Memory B cell (primary cell): ENCODE measurements at regions not wholly inside any gene's neighbourhood (a gene's known extent, or its start where the extent isn't known, plus 50 kb on each side); places are given as distances from the start of the nearest gene placed in this dataset.
A peak's percentile ranks its signal among the peaks of the same experiment; 100 is the strongest.

Source experiments
- ATAC-seq: fragments of 150-1000 bp; cut with Tn5 transposase; 2 replicates; pipeline ENCODE4 v1.10.0; 2021; ENCODE audit warnings: low read depth, mild to moderate bottlenecking, moderate library complexity
- DNase-seq, 2 donors: peaks; one replicate each; pipeline ENCODE4 v3.0.0; 2022; ENCODE audit warnings: low spot score in 2 of 2
- H3K27ac Mint-ChIP-seq: one replicate; pipeline ENCODE4 v1.8.0; 2022; ENCODE audit warnings: mild to moderate bottlenecking, moderate library complexity, mixed read lengths
- H3K27me3 Mint-ChIP-seq: one replicate; pipeline ENCODE4 v1.8.0; 2022; ENCODE audit warnings: mixed read lengths
- H3K36me3 Mint-ChIP-seq: one replicate; pipeline ENCODE4 v1.8.0; 2022; ENCODE audit warnings: mild to moderate bottlenecking, mixed read lengths
- H3K4me1 Mint-ChIP-seq: one replicate; pipeline ENCODE4 v1.8.0; 2022; ENCODE audit warnings: mixed read lengths
- H3K4me3 Mint-ChIP-seq: one replicate; pipeline ENCODE4 v1.8.0; 2022; ENCODE audit warnings: mild to moderate bottlenecking, moderate library complexity, mixed read lengths
- H3K9me3 Mint-ChIP-seq: one replicate; pipeline ENCODE4 v1.8.0; 2022; ENCODE audit warnings: mixed read lengths

GRCh38 chr20:40806929-40807820 lies 118.1 kb upstream of the MAFB start:
- H3K9me3 Mint-ChIP-seq: no peaks in the 10 kb centered on the region
- no peaks in the 10 kb centered on the region for H3K36me3 Mint-ChIP-seq
- H3K4me1 Mint-ChIP-seq: no peaks in the 10 kb centered on the region

DNA sequence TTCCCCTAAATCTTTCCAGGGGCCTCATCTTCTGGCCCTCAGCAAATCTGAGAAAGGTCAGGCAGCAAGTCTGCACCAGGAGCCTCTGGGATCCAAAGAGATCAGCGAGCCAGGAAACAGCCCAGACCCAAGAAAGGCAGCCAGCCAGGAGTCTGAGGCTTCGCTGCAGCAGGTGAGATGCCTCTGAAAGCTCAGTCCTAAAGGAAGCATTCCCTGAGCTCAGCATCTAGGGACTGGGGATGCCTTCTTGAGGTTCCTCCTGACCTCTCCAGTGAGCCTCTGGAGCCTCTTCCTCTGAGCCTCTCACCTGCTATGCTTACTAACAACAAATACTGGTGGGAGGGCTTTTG lies 118.8 kb upstream of the MAFB start:
- DNase-seq (no peak), ATAC-seq (no peak)
- Mint-ChIP-seq H3K27me3 (peaks cover 17% of the 10 kb centered on the region), H3K36me3 (no peaks in the 10 kb centered on the region), H3K9me3 (no peaks in the 10 kb centered on the region), H3K27ac (no peak overlapping the region), H3K4me3 (no peak overlapping the region), H3K4me1 (no peaks in the 10 kb centered on the region)

More at GRCh38 chr20:40806929-40807820, 118.1 kb upstream of the MAFB start:
- H3K27ac Mint-ChIP-seq: no peak overlapping the region
- peaks cover 14% of the 10 kb centered on the region for H3K27me3 Mint-ChIP-seq
- DNase-seq (no peak), ATAC-seq (no peak)
- H3K4me3 Mint-ChIP-seq: no peak overlapping the region

- no peak overlapping the region for H3K4me3 Mint-ChIP-seq
- no peaks in the 10 kb centered on the region for H3K9me3 Mint-ChIP-seq
- no peak for ATAC-seq
- H3K27me3 Mint-ChIP-seq: peaks cover 17% of the 10 kb centered on the region
- no peak for DNase-seq
- no peak overlapping the region for H3K27ac Mint-ChIP-seq
- no peaks in the 10 kb centered on the region for H3K4me1 Mint-ChIP-seq
- H3K36me3 Mint-ChIP-seq: no peaks in the 10 kb centered on the region
Observed at GRCh38 chr20:40808936-40809335, 119.9 kb upstream of the MAFB start.

DNA sequence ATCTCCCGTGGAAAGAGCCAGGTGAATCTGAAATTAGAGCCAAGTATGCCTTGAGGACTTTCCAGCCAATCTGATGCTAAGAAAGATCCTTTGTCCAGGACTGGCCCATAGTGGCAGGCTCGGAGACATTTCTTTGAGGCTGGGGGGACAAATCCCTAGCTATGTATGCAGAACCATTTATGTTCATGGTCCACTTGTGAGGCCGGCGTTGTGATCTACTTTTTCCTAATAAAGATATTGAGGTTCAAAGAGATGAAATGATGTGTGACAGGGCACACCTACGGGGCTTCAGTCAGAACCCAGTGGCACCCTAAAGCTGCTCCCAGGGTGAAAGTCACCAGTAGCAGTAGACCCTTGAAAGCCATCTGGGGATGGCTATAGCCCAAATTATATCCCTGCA lies 120.3 kb upstream of the MAFB start:
- no peaks in the 10 kb centered on the region for H3K9me3 Mint-ChIP-seq
- no peak overlapping the region for H3K27ac Mint-ChIP-seq
- no peak overlapping the region for H3K4me3 Mint-ChIP-seq
- ATAC-seq (no peak), DNase-seq (no peak)
- no peaks in the 10 kb centered on the region for H3K4me1 Mint-ChIP-seq
- H3K36me3 Mint-ChIP-seq: no peaks in the 10 kb centered on the region
- H3K27me3 Mint-ChIP-seq: peaks cover 16% of the 10 kb centered on the region

DNA sequence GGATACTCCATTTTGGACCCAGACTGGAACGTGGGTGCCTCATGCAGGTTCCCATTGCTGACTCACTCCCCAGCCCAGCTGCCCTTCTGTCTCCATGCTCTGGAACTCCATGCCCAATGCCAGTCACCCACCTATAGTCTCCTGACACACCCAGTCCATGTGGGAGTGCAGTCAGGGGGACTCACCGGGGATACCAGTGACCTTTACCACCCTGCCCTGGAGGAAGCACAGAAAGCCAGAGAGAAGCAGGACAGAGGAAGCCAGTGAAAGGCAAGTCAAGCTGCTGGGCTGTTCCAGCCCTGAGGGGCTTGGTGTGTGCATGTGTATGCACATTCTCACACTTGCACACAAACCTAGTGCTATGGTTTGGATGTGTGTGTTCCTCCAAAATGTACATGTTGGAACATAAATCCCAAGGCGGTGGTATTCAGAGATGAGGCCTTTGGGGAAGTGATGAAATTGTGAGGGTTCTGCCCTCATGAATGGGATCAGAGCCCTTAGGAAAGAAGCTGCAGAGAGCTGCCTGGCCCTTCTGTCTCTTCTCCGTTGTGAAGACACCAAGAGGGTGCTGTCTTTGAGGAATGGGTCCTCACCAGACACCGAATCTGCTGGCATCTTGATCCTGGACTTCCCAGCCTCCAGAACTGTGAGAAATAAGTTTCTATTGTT lies 121.4 kb upstream of the MAFB start:
- H3K36me3 Mint-ChIP-seq: no peaks in the 10 kb centered on the region
- no peaks in the 10 kb centered on the region for H3K4me1 Mint-ChIP-seq
- ATAC-seq: no peak
- DNase-seq: no peak
- H3K4me3 Mint-ChIP-seq: no peak overlapping the region
- peak overlapping the region; percentile 19 for H3K27ac Mint-ChIP-seq
- H3K9me3 Mint-ChIP-seq: no peaks in the 10 kb centered on the region
- peaks cover 14% of the 10 kb centered on the region for H3K27me3 Mint-ChIP-seq

DNA sequence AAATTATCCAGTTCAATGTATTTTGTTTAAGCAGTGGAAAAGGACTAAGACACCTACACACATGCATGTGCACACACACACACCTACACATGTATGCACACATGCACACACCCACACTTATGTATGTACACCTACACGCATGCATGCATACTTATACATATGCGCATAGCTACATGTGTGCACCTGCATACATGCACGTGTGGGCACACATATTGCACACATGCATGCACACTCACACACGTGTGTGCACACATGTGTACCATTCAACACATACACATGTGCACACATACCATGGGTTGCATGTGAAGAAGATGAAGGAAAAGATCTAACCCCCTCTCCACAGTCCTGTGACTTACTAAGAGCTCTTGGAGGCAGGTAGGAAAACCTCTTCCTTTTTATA lies 122.0 kb upstream of the MAFB start:
- Mint-ChIP-seq H3K4me3 (no peak overlapping the region), H3K36me3 (no peaks in the 10 kb centered on the region), H3K27ac (no peak overlapping the region), H3K27me3 (peaks cover 10% of the 10 kb centered on the region), H3K4me1 (no peaks in the 10 kb centered on the region), H3K9me3 (no peaks in the 10 kb centered on the region)
- ATAC-seq (no peak), DNase-seq (no peak)

DNA sequence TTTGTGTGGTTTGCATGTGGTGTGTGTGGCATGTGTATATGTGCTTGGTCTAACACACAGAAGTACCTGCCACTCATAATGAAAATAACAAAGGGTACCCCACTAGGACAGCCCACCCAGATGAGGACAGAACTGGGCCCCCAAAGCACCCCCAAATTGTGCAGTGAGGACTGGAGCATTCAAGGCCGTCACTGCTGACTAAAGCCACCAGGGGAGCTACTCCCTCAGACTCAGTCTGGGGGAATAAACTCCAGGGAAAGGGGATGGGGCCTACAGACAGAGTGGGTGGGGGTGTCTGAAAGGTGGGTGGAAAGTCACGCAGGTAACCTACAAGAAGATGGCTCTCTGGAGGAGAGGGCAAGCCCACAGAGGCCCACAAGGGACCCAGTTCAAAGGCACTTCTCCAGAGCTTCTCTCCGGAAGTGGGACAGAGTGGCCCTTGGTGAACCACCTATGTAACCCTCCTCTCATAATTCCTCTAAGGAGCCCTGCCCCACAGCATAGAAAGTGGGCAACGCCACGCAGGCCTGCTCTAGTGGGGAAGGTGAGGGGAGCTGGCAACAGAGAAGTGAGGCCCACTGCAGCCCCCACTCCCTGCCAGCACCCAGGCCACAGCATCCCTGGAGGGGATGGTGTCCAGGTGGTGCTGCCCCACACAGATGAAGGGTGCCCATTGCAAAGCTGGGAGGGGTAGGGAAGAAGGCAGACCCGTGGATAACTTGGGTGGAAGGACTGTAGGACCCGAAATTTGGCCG lies 122.8 kb upstream of the MAFB start:
- H3K27ac Mint-ChIP-seq: no peak overlapping the region
- ATAC-seq: no peak
- no peak for DNase-seq

GRCh38 chr20:40812415-40812925 lies 123.4 kb upstream of the MAFB start:
- no peak overlapping the region for H3K27ac Mint-ChIP-seq
- no peaks in the 10 kb centered on the region for H3K9me3 Mint-ChIP-seq
- H3K4me1 Mint-ChIP-seq: no peaks in the 10 kb centered on the region
- ATAC-seq (no peak), DNase-seq (no peak)
- H3K36me3 Mint-ChIP-seq: no peaks in the 10 kb centered on the region
- H3K27me3 Mint-ChIP-seq: peaks cover 10% of the 10 kb centered on the region
- no peak overlapping the region for H3K4me3 Mint-ChIP-seq

More for the DNA sequence above, 122.8 kb upstream of the MAFB start:
- peaks cover 10% of the 10 kb centered on the region for H3K27me3 Mint-ChIP-seq
- no peaks in the 10 kb centered on the region for H3K9me3 Mint-ChIP-seq
- no peak overlapping the region for H3K4me3 Mint-ChIP-seq
- no peaks in the 10 kb centered on the region for H3K4me1 Mint-ChIP-seq
- H3K36me3 Mint-ChIP-seq: no peaks in the 10 kb centered on the region

DNA sequence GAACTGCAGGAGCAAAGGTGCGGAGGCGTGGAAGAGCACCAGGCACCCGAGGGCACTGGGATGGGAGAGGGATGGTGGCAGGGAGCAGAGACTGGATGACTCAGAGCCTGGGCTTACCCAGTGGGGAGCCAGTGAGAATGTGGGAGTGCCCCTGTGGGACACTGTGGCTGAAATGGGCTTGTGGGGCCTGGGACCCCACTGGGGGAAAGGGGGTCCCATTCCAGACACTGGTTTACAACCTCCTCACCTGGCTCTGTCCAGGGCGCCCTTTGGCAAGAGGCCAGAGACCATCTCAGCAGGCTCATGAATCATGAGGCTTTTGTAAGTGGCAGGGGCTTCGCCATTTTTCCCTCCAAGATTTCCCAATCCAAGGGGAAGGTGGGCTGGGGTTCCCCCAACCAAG lies 124.0 kb upstream of the MAFB start:
- H3K36me3 Mint-ChIP-seq: no peaks in the 10 kb centered on the region
- no peak overlapping the region for H3K27ac Mint-ChIP-seq
- ATAC-seq (no peak), DNase-seq (no peak)
- H3K9me3 Mint-ChIP-seq: no peaks in the 10 kb centered on the region
- no peaks in the 10 kb centered on the region for H3K4me1 Mint-ChIP-seq
- no peak overlapping the region for H3K4me3 Mint-ChIP-seq
- H3K27me3 Mint-ChIP-seq: peaks cover 10% of the 10 kb centered on the region

- H3K4me3 Mint-ChIP-seq: no peak overlapping the region
- H3K9me3 Mint-ChIP-seq: no peaks in the 10 kb centered on the region
- peaks cover 9% of the 10 kb centered on the region for H3K27me3 Mint-ChIP-seq
- ATAC-seq (no peak), DNase-seq (no peak)
- H3K27ac Mint-ChIP-seq: peak overlapping the region; percentile 0
- no peaks in the 10 kb centered on the region for H3K4me1 Mint-ChIP-seq
- no peaks in the 10 kb centered on the region for H3K36me3 Mint-ChIP-seq
Observed at GRCh38 chr20:40813708-40814630, 124.9 kb upstream of the MAFB start.

GRCh38 chr20:40814631-40814960 lies 125.6 kb upstream of the MAFB start:
- ATAC-seq (no peak), DNase-seq (no peak)
- Mint-ChIP-seq H3K27ac (no peak overlapping the region), H3K4me1 (no peaks in the 10 kb centered on the region), H3K9me3 (no peaks in the 10 kb centered on the region), H3K27me3 (peaks cover 9% of the 10 kb centered on the region), H3K4me3 (no peak overlapping the region), H3K36me3 (no peaks in the 10 kb centered on the region)

- no peak for ATAC-seq
- Mint-ChIP-seq H3K4me1 (no peaks in the 10 kb centered on the region), H3K9me3 (no peaks in the 10 kb centered on the region), H3K4me3 (no peak overlapping the region), H3K36me3 (no peaks in the 10 kb centered on the region), H3K27me3 (peaks cover 9% of the 10 kb centered on the region), H3K27ac (no peak overlapping the region)
- DNase-seq: no peak
Observed at GRCh38 chr20:40815156-40816038, 126.4 kb upstream of the MAFB start.

DNA sequence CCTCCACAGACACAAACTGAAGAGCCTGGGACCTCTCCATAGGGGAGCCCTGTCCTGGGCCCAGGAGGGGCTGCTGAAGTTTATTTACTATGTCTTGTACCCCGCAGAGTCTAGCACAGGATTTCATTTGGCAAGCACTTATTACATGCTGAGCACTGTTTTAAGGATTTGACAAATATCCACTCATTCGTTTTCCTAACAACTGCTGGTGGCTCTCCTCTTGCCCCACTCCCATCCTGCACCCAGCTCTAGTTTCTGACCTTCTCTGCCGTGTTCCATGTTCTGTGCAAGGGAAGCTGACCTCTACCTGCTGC lies 127.0 kb upstream of the MAFB start:
- DNase-seq (no peak), ATAC-seq (no peak)
- H3K27me3 Mint-ChIP-seq: peaks cover 13% of the 10 kb centered on the region
- no peak overlapping the region for H3K4me3 Mint-ChIP-seq
- no peaks in the 10 kb centered on the region for H3K4me1 Mint-ChIP-seq
- H3K27ac Mint-ChIP-seq: no peak overlapping the region
- no peaks in the 10 kb centered on the region for H3K36me3 Mint-ChIP-seq
- H3K9me3 Mint-ChIP-seq: no peaks in the 10 kb centered on the region
